GM19043 (cell line): ENCODE measurements at regions not wholly inside any gene's neighbourhood (a gene's known extent, or its start where the extent isn't known, plus 50 kb on each side); places are given as distances from the start of the nearest gene placed in this dataset.

Experiments used
- ATAC-seq: cut with Tn5 transposase; IDR thresholded peaks from one replicate; pipeline ENCODE4 v1.9.1; 2021; ENCODE audit warnings: low read depth; ENCODE audit not compliant: unreplicated experiment

DNA sequence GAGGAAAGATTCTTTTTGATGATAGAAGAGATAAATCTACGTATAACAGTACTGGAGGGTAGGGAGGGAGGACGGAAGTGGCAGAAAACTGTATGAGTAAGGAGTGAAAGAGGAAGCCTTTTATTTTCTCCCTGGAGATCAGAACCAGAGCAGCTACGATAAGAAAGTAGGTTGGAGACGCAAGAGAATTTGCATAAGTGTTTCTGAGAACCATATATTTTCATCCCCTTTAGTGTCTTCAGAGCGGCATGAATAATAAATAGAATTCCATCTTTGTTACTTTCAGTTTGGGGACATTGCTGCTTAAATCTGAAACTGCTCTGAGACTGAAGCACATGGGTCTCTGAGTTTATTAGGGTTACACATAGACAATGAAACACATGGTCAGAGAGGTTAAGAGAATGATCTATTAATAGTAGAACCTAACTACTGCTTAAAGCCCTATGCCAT, 230.2 kb upstream of the TNP1 start:
- ATAC-seq: peak; percentile 73

DNA sequence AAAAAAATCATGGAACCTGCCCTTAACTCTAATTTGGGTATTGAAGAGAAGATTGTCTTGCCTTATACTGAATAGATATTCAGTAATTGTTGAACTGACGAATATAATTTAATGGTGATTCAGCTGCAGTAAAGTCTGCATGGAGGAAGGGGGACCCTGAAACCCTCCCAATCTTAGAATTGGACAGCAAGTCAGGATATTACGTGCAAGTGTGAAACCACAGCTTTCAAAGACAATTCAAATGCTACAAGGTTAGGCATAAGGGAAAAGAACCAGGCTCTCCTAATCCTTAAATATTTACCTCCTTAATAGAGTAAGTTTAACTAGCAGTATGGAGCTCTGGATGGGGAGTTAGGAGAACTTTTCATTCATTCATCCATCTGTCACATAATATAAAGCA, 226.9 kb upstream of the TNP1 start:
- ATAC-seq: no peak

DNA sequence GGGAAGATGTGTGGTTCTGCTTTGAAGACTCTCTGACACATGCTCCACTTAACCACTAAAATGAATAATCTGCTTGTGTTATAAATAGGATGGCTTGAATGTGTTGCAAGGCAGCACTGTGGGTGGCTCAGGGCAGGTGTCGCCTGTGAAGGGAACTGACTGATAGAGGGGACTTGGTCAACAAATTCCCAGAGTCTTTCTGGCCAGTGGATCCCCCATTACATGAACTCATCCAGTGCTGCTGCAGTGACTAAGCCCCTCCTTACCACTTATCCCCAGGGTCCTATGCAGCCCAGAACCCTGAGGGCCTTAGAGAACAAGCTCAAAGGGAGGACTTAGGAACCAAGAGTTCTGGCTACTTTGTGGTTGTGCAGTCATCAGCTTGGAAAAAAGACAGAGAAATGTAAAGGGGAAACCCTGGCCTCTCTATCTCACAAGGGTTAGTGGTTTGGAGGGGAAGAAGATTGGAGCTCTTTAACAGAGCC, 226.2 kb upstream of the TNP1 start:
- peak; percentile 30 for ATAC-seq

DNA sequence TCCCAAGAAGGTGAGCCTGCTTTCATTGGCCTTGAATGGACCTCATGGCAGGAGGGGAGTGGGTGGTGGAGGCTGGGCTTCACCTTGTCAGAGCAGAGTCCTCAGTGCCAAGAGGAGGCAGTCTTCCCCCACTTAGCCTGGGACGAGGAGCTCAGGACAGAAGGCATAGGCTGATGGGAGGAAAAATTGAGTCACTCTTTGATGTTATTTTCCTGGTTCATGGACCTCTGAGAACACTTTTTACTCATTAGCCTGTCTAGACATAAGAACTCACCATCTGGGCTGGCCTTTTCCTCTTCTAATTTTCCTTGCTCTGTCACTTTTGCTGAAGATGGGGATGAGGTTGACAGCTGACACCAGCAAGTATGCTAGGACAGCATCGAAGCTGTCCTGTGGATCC, 225.7 kb upstream of the TNP1 start:
- no peak for ATAC-seq

DNA sequence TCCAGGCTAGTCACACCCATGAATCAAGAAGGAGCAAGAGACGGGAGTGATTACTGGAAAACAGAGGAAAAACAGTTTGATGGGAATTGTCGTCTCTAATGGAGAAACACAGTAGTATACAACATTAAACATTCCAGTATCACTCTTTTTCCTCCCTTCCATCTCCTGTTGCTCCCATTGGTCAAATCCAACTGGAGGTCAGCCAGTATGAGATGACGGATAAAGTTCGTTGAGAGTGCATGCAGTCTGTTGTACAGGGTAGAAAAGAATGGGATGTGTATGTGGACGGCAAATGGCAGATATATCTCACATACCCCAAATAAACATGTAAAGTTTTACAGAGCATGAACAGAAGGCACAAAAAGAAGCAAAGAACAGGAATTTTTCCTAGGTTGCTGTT, 221.9 kb upstream of the TNP1 start:
- ATAC-seq: no peak

DNA sequence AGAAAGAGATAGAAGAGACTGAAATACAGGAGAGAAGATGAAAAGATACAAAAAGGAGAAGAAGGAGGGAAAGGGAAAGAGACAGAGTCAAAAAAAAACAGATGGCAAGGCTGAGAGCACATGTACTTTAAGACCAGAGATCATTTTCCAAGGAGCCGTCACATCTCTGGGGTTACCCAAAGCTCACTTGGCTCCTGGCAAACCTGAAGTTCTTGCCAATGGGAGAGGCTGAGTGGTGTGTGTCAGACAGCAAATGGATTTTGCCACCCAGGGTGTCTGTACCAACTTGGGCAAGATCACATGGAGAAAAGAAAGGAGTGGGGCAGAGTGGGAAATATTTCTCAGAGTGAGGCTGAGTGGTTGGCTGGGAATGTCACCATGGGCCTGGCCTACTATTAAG, 219.3 kb upstream of the TNP1 start:
- no peak for ATAC-seq

DNA sequence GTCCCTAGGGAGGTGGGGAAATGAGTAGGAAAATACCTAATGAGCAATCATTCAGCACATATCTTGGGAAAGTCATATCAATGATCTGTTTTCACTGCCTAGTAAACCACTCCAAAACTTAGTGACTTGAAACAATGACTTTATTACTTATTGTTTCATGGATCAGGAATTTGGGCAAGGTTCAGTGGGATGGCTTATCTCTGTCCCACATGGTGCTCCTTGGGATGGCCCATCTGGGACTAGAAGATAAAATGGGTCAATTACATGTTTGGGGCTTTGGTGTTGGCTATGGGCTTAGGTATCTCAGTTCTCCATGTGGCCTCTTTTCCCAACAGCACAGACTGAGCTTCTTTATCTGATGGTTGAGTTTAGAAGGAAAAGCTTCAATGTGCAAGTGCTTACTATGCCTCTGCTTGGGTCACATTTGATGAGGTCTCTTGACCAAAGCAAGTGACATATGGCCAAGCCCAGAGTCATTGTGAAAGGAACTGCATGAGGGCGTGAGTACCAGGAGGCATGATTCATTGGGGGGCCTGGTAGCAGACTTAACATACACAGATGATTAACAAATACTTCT, 218.1 kb upstream of the TNP1 start:
- peak; percentile 57 for ATAC-seq

DNA sequence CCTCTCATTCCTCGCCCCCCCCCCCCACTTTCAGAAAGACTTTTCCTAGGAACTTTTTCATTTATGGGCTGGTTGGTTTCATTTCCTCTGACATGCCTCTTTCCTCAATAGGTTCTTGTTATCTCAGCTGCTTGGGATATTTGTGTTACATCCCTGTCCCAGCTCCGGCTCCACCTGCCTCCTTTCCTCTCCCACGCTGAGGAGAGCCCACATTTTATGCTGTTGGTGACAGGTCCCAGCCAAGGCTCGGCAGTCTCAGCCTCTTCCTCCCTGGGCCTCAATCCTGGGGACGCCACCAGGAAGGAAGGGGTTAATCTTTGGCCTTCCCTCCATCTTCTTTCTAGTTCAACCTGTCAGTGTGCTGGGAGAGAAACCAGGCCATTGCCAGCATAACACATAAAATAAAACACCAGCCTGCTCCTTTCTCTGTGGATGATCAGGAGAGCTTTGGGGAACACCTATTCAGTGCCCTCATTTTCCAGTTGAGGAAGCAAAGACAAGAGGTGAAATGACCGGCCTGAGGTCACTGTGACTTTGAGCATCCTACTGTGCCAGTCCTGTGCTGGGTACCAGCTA, 216.9 kb upstream of the TNP1 start:
- ATAC-seq: no peak

DNA sequence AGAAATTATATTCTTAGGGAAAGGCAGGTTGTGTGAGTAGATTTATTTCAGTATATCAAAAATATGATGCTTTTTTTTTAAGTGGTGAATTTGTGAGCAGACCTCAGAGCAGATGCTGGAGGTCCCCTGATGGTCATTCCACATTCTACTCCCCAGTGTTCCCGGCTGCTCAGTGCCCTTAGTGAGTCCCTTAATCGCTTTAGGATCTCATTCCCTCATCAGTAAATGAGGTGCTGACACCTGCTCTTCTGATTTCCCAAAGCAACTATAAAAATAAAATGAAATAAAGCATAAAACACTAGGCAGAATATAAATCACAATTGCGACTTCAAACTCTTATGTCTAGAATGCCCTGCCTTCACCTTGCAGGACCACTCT, 216.2 kb upstream of the TNP1 start:
- no peak for ATAC-seq

DNA sequence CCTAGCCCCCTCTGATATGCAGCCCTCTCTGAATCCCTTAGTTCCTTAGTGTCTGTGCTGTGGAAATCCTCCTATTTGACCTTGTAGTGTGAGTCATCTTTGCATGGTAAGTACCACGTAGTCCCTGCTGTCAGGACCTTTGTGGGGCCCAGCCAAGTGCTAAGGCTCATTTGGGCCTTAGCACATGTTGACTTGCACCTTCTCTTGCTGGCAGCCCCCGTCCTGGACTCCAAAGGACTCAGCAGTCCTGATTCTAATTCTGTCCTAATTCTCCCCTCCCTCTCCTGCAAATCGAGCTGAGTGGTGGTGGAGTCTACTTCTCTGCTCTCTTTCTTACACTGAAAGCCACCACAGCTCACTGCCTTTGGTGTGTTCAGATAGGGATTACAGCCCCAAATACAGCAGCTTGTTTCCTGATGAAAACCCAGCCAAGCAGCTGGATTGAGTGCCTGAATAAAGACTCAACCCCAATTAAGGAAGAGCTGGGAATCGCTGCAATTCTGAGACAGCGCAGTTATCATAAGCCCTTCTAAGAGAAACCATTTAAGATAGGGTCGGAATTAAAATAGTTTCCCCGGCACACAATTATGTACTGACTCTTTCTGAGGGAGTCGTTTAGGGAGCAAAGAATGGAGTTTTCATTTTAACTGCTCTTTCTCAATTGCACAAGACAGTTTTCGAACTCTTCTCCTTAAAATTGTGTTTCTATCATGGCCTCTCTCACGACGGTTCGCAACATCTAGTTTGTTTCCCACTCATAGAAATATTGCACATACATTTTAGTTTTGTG, 215.6 kb upstream of the TNP1 start:
- ATAC-seq: no peak

DNA sequence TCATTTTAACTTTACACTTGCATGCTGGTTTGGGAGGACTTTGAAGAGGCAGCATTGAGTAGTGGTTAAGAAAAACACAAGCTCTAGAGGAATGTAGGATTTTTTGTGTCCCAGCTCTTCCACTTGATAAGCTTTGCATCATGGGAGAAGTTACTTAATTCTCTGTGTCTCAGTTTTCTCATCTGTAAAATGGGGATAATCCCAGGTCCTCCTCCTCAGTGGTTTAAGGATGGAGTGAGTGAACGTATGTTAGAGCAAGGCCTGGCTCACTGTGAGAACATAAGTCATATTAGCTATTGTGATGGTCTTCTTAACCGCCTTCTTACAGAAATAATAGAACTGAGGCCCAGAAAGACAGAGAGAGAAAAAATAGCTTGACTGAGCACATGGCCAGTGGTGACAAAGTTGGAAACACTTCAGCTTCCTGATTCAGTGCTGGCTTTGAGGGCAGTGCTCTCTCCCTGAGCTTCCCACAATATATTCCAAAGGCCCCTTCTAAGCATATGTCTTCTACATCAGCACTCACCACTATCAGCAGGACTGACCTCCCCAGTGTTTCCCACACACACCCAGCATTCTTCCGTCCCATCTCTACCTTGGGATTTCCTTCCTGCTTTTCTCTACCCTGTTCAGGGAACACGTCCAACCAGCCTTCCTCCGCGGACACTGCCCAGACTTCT, 214.9 kb upstream of the TNP1 start:
- no peak for ATAC-seq

DNA sequence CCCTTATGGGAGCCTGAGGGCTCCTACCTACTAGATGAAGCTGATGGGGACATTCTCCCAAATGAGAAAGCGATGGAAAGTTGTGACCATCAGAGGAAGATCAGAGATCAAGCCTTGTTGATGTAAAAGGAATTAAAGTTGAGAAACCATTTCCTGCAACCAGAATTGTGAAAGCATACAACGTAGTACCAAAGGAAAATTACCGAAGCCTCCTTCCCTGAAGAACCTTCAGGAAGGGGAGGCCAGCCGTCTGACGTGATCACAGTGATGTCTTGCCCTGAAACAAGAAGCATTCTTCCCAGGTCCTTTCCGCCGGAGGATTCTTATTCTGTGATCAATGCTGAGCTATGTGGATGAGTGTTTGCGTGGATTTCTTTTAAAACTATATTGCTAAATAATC, 211.6 kb upstream of the TNP1 start:
- no peak for ATAC-seq

DNA sequence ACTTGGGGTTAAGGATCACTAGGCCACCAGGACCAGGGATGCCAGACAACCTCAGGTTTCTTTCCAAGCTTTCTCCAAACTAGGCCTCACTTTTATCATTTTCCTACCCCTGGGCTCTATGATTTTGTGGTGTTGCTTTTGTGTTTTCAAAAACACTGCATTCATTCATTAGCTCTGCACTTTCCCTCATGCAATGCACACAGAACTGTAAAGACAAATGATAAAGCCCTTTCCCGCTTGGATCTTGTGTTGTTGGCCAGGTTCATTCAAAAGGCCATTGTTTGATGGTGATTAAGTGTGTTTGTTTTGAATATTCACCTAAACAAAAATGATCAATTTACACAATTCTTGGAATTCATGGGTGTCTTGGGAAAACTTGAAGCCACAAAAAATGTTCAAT, 210.7 kb upstream of the TNP1 start:
- ATAC-seq: no peak

DNA sequence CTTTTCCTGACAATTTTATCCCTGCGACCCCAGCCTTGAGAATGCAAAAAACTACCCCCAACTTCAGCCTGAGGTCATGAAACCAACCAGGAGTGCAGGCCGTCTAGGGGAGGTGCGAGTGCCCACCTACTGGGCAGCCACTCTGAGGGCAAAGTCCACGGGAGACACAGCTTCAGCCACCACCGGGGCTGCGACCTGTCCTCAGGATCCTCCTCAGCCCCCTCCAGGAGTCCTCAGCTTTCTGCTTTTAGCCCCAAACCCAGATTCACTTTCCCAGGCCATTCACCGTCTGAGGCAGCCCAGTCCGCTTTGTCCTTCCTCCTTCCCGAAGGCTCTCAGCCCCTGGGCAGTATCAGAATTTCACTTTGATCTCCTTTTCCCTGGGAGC, 210.2 kb upstream of the TNP1 start:
- ATAC-seq: no peak

DNA sequence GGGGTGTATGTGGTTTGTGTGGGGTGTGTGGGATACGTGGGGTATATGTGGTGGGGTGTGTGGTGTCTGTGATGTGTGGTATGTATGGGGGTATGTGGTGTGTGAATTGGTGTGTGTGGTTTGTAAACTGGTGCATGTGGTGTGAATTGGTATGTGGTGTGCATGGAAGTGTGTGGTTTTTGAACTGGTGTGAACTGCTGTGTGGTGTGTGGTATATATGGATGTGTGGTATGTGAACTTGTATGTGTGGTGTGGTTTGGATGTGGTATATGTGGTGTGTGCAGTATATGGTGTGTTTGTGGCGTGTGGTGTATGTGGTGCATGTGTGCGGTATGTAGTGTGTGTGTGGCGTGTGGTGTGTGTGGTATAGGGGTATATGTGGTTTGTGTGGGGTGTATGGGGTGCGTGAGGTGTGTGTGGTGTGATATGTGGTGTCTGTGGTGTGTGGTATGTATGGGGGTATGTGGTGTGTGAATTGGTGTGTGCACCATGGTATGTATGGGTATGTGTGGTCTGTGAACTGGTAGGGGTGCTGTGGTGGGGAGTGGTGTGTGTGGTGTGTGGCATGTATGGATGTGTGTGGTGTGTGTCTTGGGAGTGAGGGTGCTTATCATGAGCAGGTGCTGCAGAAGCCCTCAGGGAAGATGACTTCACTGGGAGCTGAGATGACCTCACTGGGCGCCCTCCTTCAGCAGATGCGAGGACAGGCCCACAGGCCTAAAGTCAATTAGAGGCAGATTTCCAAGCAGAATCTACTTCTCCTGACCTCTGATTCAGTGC, 209.6 kb upstream of the TNP1 start:
- no peak for ATAC-seq

DNA sequence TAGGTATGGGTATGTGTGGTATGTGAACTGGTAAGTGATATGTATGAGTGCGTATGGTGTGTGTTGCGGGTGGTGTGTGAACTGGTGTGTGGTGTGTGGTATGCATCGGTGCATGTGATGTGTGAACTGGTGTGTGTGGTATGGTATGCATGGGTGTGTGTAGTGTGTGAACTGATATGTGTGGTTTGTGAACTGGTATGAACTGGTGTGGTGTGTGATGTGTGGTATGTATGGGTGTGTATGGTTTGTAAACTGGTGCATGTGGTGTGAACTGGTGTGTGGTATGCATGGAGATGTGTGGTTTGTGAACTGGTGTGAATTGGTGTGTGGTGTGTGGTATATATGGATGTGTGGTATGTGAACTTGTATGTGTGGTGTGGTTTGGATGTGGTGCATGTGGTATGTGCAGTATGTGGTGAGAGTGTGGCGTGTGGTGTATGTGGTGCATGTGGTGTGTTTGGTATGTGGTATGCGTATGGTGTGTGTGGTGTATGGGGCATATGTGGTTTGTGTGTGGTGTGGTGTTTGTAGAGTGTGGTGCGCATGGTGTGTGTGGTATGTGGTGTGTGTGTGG, 208.9 kb upstream of the TNP1 start:
- ATAC-seq: no peak

DNA sequence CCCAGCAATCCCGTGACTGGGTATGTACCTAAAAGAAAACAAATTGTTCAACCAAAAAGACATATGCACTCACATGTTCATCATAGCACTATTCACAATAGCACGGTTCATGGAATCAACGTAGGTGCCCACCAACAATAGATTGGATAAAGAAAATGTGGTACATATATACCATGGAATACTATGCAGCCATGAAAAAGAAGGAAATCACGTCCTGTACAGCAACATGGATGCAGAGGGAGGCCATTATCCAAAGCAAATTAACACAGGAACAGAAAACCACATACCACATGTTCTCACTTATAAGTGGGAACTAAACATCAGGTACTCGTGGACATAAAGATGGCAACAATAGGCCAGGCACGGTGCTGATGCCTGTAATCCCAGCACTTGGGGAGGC, 207.9 kb upstream of the TNP1 start:
- ATAC-seq: no peak

DNA sequence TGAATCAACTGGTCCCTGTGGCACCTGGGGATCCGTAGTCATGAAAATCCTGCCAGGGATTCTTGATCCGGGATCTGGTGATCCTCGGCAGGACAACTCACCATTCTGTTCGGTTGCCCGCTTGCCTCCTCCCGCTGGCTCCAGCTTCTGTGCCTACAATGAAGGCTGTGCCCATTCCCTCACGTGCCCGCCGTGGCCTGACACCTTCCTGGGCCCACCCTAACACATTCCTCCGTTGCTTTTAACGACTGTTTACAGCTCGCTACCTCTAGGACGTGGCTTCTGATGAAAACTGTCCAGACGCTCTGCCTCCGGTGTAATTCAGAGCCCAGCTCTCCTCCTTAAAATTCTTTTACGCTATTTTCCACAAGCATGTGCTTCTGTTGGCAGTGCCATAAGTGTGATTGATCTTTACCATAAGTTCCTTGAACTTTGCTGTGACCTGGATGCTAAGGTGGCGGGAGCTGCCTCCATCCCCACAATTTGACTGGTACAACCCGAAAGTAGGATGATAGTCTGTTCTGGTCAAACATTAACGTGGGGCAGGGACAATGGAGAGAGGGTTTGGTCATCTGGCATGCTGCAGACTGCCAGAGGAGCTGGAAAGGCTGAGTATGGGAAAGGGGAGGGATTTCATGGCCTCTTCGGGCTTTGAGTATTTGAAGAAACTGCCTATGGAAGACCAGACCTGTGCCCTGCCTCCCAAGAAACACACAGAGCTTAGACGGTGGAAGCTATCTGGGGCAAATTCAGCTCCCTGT, 206.8 kb upstream of the TNP1 start:
- no peak for ATAC-seq

DNA sequence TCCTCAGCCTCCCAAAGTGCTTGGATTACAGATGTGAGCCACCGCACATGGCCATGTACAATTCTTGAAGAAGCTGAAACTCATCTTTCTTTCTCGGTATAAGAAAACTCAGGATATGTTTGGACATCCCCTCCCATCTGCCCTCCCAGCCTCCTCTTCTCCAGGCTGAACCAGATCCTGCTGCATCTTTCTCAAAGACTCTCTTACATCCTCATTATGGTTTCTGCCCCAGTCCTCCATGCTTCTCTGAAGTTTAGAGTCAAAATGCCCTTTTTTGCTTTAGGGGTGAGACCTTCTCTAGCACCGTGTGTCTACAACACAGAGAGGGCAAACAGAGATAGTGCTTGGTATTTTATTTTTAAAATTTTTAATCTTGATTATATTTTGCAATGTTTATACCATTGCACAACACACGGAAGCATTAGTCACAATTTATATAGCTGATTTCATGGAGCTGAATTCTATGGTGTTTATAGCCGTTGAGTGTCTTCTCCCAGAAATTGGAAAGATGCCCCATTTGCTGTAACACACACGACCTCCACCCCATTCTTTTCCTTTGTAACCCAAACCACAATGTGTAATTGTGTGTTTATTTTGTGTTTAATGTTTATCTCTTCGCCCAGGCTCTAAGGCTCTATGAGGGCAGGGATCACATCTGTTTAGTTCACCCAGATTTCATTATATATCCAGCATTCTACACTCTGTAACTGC, 206.0 kb upstream of the TNP1 start:
- no peak for ATAC-seq
